ENCODE measurements at regions not wholly inside any gene's neighbourhood (a gene's known extent, or its start where the extent isn't known, plus 50 kb on each side); places are given as distances from the start of the nearest gene placed in this dataset.

DNA sequence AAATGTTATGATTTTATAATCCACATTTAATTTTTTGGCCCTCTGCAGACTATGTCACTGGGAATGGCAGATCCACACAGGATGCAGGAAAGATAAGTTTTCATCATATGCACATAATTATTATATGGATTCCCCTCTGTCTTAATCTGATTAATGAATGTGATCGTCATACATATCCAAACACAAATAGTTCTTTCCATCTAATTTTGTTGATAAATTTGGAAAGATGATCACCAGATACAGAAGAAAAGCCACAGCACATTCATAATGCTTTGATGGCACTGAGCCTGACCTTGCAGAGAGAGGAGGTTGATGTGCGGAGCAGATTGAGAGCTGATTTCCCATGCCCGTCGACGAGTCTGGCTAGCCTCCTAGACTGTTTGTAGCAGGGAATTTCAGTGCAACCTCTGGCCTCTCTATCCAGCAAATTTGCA is 471.5 kb downstream of the EPM2A start:
- no peak for TF ChIP-seq EP300 (IDR thresholded peaks at IDR 0.05)
- TF ChIP-seq CTCF (IDR thresholded peaks at IDR 0.05): no peak
- TF ChIP-seq POLR2A (IDR thresholded peaks at IDR 0.05): no peak

Data from gastroesophageal sphincter (tissue), 3 donors.